Activated naive CD8-positive, alpha-beta T cell treated with anti-CD3 and anti-CD28 coated beads, Interleukin-2, amount 50 U/mL, for 24 hours (primary cell): ENCODE measurements at regions not wholly inside any gene's neighbourhood (a gene's known extent, or its start where the extent isn't known, plus 50 kb on each side); places are given as distances from the start of the nearest gene placed in this dataset.
"Not testable (repeated sequence)": the region's sequence is repeated elsewhere in the genome, so short reads cannot be mapped to it uniquely, and the experiment has no call there.

Experiments used
- ATAC-seq: fragments of 150-1000 bp; cut with Tn5 transposase; one replicate; pipeline ENCODE4 v1.10.0; 2021
- DNase-seq: peaks from one replicate; pipeline ENCODE4 v3.0.0; 2021
- H3K27ac Mint-ChIP-seq: one replicate; pipeline ENCODE4 v1.8.0; 2021; ENCODE audit warnings: mild to moderate bottlenecking, mixed read lengths
- H3K27me3 Mint-ChIP-seq: one replicate; pipeline ENCODE4 v1.8.0; 2021; ENCODE audit warnings: mixed read lengths
- H3K36me3 Mint-ChIP-seq: one replicate; pipeline ENCODE4 v1.8.0; 2021; ENCODE audit warnings: low read depth, mixed read lengths
- H3K4me1 Mint-ChIP-seq: one replicate; pipeline ENCODE4 v1.8.0; 2021; ENCODE audit warnings: mixed read lengths
- H3K4me3 Mint-ChIP-seq: one replicate; pipeline ENCODE4 v1.8.0; 2021; ENCODE audit warnings: mild to moderate bottlenecking, moderate library complexity, mixed read lengths
- H3K9me3 Mint-ChIP-seq: one replicate; pipeline ENCODE4 v1.8.0; 2021; ENCODE audit warnings: mixed read lengths

DNA sequence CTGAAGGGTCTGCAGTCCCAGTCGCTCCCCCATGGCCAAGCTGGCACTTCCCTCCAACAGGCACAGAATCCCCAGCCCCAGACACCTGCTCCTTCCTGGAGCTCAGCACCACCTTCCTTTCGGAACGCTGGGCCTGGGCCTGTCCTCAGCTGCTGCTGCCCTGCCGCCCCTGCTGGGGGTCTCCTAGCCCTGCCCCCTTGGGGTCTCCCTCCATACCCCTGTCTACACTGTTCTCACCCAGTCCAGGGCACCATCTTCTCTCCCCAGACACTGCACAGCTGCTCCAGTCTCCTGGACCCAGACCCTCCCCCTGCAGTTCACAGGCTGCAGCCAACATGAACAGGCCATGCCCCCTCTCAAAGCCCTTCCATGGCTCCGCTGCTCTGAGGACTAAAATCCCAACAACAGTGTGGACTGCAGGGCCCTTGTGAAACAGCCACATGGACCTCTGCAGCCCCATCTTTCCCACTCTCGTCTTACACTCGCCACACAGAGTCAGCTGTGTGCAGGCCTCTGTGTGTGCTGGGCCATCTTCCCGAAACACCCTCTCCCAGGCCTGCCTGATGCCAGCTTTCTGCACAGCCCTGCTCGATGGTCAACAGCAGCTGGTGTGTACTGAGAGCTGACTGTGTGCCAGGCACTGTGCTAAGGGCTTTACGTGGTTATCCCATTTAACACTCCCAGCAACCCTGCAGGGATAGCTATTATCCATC, 361.3 kb downstream of the MATN1 start:
- not testable (repeated sequence) for DNase-seq, H3K36me3 Mint-ChIP-seq, ATAC-seq, H3K4me3 Mint-ChIP-seq, H3K4me1 Mint-ChIP-seq, H3K27ac Mint-ChIP-seq, H3K27me3 Mint-ChIP-seq, H3K9me3 Mint-ChIP-seq

DNA sequence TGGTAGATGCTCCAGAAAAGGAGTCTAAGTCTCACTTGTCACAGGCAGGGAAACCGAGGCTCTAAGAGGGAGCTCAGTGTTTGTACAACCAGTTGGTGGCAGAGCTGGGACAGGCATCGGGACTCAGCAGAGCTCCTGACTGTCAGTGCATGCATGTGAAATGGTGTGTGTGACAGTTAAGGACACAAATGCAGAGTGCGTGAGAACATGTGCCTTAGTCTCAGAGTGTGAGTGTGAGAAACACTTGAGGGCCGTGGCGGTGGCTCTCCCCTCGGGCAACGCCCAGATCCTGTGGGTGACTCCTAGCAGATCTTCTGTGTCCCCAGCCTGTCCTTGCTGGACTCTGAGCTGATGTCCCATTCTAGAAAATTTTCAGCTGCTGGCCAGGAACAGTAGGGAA, 362.6 kb downstream of the MATN1 start:
- no peak overlapping the region for H3K27ac Mint-ChIP-seq
- no peaks in the 10 kb centered on the region for H3K4me1 Mint-ChIP-seq
- ATAC-seq: no peak
- DNase-seq: no peak
- peaks cover 7% of the 10 kb centered on the region for H3K27me3 Mint-ChIP-seq
- H3K9me3 Mint-ChIP-seq: no peaks in the 10 kb centered on the region
- no peaks in the 10 kb centered on the region for H3K36me3 Mint-ChIP-seq
- no peak overlapping the region for H3K4me3 Mint-ChIP-seq

DNA sequence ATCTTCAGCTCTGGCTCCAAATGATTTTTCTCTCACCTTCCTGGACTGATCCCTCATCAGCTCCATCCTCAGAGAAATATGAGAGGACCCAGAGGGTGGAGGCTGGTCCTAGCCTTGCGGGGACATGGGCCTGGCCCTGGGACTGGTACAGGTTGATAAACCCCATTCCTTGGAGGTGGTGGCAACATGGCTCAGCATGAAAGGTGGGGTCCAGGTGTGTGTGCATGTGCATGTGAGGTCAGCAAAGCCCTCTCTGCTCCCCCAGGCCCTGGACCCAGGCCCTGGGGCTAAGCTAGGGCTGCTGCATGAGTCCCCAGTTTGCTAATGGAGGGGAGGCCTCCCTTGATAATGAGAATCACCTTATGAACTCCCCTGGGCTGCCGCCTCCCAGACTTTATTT, 363.1 kb downstream of the MATN1 start:
- DNase-seq: no peak
- no peaks in the 10 kb centered on the region for H3K4me1 Mint-ChIP-seq
- no peak overlapping the region for H3K4me3 Mint-ChIP-seq
- H3K27ac Mint-ChIP-seq: no peak overlapping the region
- peaks cover 8% of the 10 kb centered on the region for H3K27me3 Mint-ChIP-seq
- no peak for ATAC-seq
- no peaks in the 10 kb centered on the region for H3K9me3 Mint-ChIP-seq
- H3K36me3 Mint-ChIP-seq: no peaks in the 10 kb centered on the region

GRCh38 chr1:30359539-30360220, 363.7 kb downstream of the MATN1 start:
- no peak overlapping the region for H3K4me3 Mint-ChIP-seq
- H3K36me3 Mint-ChIP-seq: no peaks in the 10 kb centered on the region
- ATAC-seq: no peak
- H3K27me3 Mint-ChIP-seq: peaks cover 9% of the 10 kb centered on the region
- no peak overlapping the region for H3K27ac Mint-ChIP-seq
- H3K9me3 Mint-ChIP-seq: no peaks in the 10 kb centered on the region
- no peaks in the 10 kb centered on the region for H3K4me1 Mint-ChIP-seq
- DNase-seq: no peak

DNA sequence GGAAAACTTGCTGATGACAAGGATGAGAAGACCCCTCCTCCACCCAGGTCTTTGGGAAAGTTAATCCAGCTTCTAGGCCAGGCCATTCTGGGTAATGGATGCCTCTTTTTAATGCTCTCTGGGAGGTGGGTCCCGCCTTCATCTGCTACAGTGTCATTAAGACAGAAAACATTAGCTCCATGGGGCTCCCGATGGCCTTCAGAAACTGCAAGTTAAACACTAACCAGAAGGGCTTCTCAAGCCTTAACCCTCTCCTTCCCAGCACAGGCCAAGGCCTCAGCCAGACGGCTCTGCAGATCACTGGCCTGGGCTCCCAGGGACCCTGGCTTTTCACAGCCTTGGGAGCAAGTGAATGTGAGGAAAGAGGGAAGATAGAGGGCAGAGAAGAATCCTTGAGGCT, 364.9 kb downstream of the MATN1 start:
- no peaks in the 10 kb centered on the region for H3K36me3 Mint-ChIP-seq
- H3K4me3 Mint-ChIP-seq: no peak overlapping the region
- DNase-seq: no peak
- no peak for ATAC-seq
- H3K27me3 Mint-ChIP-seq: peaks cover 11% of the 10 kb centered on the region
- no peaks in the 10 kb centered on the region for H3K9me3 Mint-ChIP-seq
- H3K27ac Mint-ChIP-seq: no peak overlapping the region
- no peaks in the 10 kb centered on the region for H3K4me1 Mint-ChIP-seq

DNA sequence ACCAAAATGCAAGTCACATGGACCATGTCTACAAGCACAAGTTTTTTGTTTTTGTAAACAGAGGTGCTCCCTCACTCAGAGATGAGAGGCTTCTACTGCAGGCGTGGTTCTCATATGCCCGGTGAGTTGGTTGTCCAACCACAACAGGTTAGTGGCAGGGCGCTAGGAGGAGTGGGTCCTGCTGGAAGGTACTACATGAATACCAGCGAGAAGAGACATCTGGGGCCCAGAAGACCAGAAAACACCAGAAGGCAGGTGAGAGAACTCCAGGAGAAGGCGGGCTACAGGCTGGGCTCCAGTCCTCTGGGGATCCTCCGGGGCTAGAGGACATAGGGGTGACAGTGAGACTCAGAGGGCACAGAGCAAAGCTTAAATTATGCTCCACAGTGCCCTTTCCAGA, 366.5 kb downstream of the MATN1 start:
- peaks cover 19% of the 10 kb centered on the region for H3K27me3 Mint-ChIP-seq
- no peaks in the 10 kb centered on the region for H3K9me3 Mint-ChIP-seq
- ATAC-seq (no peak), DNase-seq (no peak)
- no peak overlapping the region for H3K4me3 Mint-ChIP-seq
- no peak overlapping the region for H3K27ac Mint-ChIP-seq
- no peaks in the 10 kb centered on the region for H3K36me3 Mint-ChIP-seq
- no peaks in the 10 kb centered on the region for H3K4me1 Mint-ChIP-seq

GRCh38 chr1:30354410-30354809, 369.0 kb downstream of the MATN1 start:
- no peak for ATAC-seq
- peaks cover 23% of the 10 kb centered on the region for H3K27me3 Mint-ChIP-seq

GRCh38 chr1:30353637-30354036, 369.7 kb downstream of the MATN1 start:
- ATAC-seq (no peak), DNase-seq (no peak)
- Mint-ChIP-seq H3K27me3 (peaks cover 26% of the 10 kb centered on the region), H3K36me3 (no peaks in the 10 kb centered on the region), H3K9me3 (peaks cover 6% of the 10 kb centered on the region), H3K27ac (no peak overlapping the region), H3K4me3 (no peak overlapping the region), H3K4me1 (no peaks in the 10 kb centered on the region)

More at GRCh38 chr1:30354410-30354809, 369.0 kb downstream of the MATN1 start:
- H3K4me3 Mint-ChIP-seq: no peak overlapping the region
- H3K27ac Mint-ChIP-seq: no peak overlapping the region
- no peaks in the 10 kb centered on the region for H3K36me3 Mint-ChIP-seq
- no peaks in the 10 kb centered on the region for H3K9me3 Mint-ChIP-seq
- DNase-seq: no peak
- no peaks in the 10 kb centered on the region for H3K4me1 Mint-ChIP-seq

- ATAC-seq: no peak
These were observed 375.2 kb downstream of the MATN1 start for GRCh38 chr1:30348147-30348546.

GRCh38 chr1:30345491-30346130, 377.8 kb downstream of the MATN1 start:
- no peak for ATAC-seq
- H3K4me1 Mint-ChIP-seq: no peaks in the 10 kb centered on the region
- H3K36me3 Mint-ChIP-seq: no peaks in the 10 kb centered on the region
- peaks cover 23% of the 10 kb centered on the region for H3K27me3 Mint-ChIP-seq
- peaks cover 10% of the 10 kb centered on the region for H3K9me3 Mint-ChIP-seq
- no peak overlapping the region for H3K27ac Mint-ChIP-seq
- H3K4me3 Mint-ChIP-seq: no peak overlapping the region
- DNase-seq: no peak

More at GRCh38 chr1:30348147-30348546, 375.2 kb downstream of the MATN1 start:
- Mint-ChIP-seq H3K4me3 (no peak overlapping the region), H3K27me3 (peaks cover 27% of the 10 kb centered on the region), H3K4me1 (no peaks in the 10 kb centered on the region), H3K9me3 (peaks cover 10% of the 10 kb centered on the region), H3K27ac (no peak overlapping the region), H3K36me3 (no peaks in the 10 kb centered on the region)
- DNase-seq: no peak

DNA sequence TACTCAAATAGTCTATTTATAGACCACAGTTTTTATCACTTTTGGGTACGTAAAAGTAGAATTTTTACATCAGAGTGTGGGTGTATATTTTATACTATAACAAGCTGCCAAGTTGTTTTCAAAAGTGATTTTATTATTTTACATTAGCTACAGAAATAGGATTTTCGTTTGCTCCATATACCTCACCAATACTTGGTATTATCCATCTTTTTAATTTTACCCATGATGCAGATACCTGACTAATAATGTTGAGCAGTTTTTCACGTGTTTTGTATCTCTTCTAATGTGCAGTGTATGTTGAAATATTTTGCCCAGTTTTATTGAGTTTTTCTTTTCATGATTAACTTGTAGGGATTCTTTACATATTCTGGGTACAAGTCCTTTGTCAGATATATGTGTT, 379.8 kb downstream of the MATN1 start:
- Mint-ChIP-seq H3K27ac (no peak overlapping the region), H3K9me3 (peaks cover 4% of the 10 kb centered on the region), H3K4me3 (no peak overlapping the region), H3K36me3 (no peaks in the 10 kb centered on the region), H3K4me1 (no peaks in the 10 kb centered on the region), H3K27me3 (peaks cover 22% of the 10 kb centered on the region)
- no peak for DNase-seq
- ATAC-seq: no peak

DNA sequence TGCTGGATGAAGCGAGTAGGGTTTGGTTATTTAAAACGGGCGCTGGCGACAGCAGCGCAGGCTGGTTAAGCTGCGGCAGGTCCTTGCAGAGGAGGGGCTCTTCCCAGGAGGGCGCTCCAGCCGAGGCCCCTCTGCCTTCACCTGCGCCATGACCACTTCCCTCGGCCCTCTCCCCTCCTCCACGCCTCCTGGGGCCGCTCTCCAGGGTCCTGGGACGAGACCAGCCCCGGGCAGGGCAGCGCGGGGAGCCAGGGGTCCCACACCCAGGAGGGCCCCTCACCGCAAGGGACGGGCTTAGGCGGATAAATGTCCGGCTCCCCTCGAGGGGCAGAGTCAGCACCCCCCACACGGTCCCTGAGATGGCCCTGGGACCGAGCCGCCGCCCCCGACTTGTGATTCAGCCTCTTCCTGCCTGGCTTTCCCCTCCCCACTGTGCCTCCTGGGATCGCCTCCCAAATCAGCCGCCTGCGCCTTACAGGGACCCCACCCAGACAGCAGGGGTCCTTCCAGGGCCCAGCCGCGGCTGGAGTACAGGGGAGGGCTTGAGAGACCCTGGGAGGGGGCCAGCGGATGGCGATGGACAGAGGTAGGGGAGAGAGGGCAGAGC, 380.7 kb downstream of the MATN1 start:
- no peak for DNase-seq
- no peak for ATAC-seq
- H3K4me1 Mint-ChIP-seq: no peaks in the 10 kb centered on the region
- no peaks in the 10 kb centered on the region for H3K9me3 Mint-ChIP-seq
- H3K4me3 Mint-ChIP-seq: no peak overlapping the region
- no peaks in the 10 kb centered on the region for H3K36me3 Mint-ChIP-seq
- peaks cover 18% of the 10 kb centered on the region for H3K27me3 Mint-ChIP-seq
- H3K27ac Mint-ChIP-seq: no peak overlapping the region

DNA sequence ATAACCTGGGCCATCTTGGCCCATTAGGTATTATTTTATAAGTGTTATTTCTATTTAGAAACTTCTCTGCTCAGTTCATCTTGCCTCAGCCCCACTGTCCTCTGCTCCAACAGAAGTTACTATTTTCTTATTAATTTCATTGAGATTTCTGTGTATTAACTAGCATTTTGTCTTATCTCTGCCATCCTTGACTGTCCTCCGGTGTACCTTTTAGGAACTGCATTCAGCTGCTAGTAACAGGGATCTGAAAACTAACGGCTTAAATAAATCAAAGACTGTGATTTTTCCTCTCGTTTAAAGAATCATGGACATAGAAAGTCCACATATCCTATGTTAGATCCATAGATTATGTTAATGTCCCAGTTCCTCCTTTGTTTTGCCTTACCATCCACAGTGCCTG, 382.5 kb downstream of the MATN1 start:
- Mint-ChIP-seq H3K9me3 (no peaks in the 10 kb centered on the region), H3K4me1 (no peaks in the 10 kb centered on the region), H3K4me3 (no peak overlapping the region), H3K27me3 (peaks cover 18% of the 10 kb centered on the region), H3K27ac (no peak overlapping the region), H3K36me3 (no peaks in the 10 kb centered on the region)
- DNase-seq (no peak), ATAC-seq (no peak)

DNA sequence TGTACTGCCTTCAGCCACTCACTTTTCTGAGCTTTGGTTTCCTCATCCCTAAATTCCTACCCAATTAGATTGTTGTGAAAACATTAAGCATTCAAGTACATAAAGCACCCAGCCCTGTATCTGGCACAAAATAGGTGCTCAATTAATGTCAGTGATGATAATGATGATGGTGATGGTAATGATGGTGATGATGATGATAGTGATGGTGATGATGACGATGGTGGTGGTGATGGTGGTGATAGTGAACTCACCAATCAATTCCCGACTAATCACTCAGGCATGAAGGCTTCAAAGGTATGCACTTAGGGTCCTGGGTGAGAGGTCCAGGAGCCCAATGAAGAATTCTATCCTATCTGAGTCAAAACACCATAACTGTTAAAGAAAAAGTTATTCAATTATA, 383.5 kb downstream of the MATN1 start:
- no peak for ATAC-seq
- no peak overlapping the region for H3K4me3 Mint-ChIP-seq
- DNase-seq: no peak
- H3K27me3 Mint-ChIP-seq: peaks cover 15% of the 10 kb centered on the region
- no peaks in the 10 kb centered on the region for H3K4me1 Mint-ChIP-seq
- H3K9me3 Mint-ChIP-seq: no peaks in the 10 kb centered on the region
- H3K27ac Mint-ChIP-seq: no peak overlapping the region
- H3K36me3 Mint-ChIP-seq: no peaks in the 10 kb centered on the region

GRCh38 chr1:30338765-30339164, 384.6 kb downstream of the MATN1 start:
- no peaks in the 10 kb centered on the region for H3K4me1 Mint-ChIP-seq
- DNase-seq: no peak
- H3K9me3 Mint-ChIP-seq: no peaks in the 10 kb centered on the region
- peaks cover 12% of the 10 kb centered on the region for H3K27me3 Mint-ChIP-seq
- ATAC-seq: no peak
- H3K36me3 Mint-ChIP-seq: no peaks in the 10 kb centered on the region
- H3K27ac Mint-ChIP-seq: no peak overlapping the region
- H3K4me3 Mint-ChIP-seq: no peak overlapping the region
